ENCODE measurements at regions not wholly inside any gene's neighbourhood (a gene's known extent, or its start where the extent isn't known, plus 50 kb on each side); places are given as distances from the start of the nearest gene placed in this dataset.
A peak's percentile ranks its signal among the peaks of the same experiment; 100 is the strongest.

GRCh38 chr11:69231466-69232018 is 62.4 kb upstream of the MYEOV start:
- H3K79me2 ChIP-seq (replicated peaks; ENCODE audit: insufficient read depth): no peaks in the 10 kb centered on the region
- ATAC-seq (peak; percentile 47; the same call in 2 of the 3 replicates), DNase-seq (ENCODE audit: low spot score) (no peak)
- no peak overlapping the region for H3K4me3 ChIP-seq
- no peak overlapping the region for H3K27ac ChIP-seq (ENCODE audit: low read depth)
- no peaks in the 10 kb centered on the region for H3F3A ChIP-seq (replicated peaks; ENCODE audit: low read depth)
- H3K27me3 Mint-ChIP-seq (ENCODE audit: insufficient read depth, low read depth, poor library complexity): peaks cover 5% of the 10 kb centered on the region
- no peak overlapping the region for H2AFZ ChIP-seq
- peaks cover 2% of the 10 kb centered on the region; the same call in 1 of the 3 replicates for H3K9me3 Mint-ChIP-seq
- no peaks in the 10 kb centered on the region for H3K4me1 ChIP-seq (ENCODE audit: insufficient read depth)
- no peaks in the 10 kb centered on the region for H4K20me1 ChIP-seq (replicated peaks; ENCODE audit: insufficient read depth)
- no peaks in the 10 kb centered on the region for H3K9me2 ChIP-seq (ENCODE audit: insufficient read depth)
- H3K4me2 ChIP-seq: no peak overlapping the region
- no peak overlapping the region for H3K27ac Mint-ChIP-seq
- H3K27me3 ChIP-seq (ENCODE audit: insufficient read depth): no peaks in the 10 kb centered on the region
- no peaks in the 10 kb centered on the region for H3K36me3 Mint-ChIP-seq (ENCODE audit: low read depth)
- H3K36me3 ChIP-seq (ENCODE audit: insufficient read depth): no peaks in the 10 kb centered on the region
- H3K4me1 Mint-ChIP-seq: no peaks in the 10 kb centered on the region
- no peak for TF ChIP-seq REST (IDR thresholded peaks at IDR 0.05; ENCODE audit: unreplicated experiment)
- no peak for TF ChIP-seq NANOG (IDR thresholded peaks at IDR 0.05; ENCODE audit: borderline replicate concordance)
- no peak for TF ChIP-seq CTCF (conservative IDR thresholded peaks at IDR 0.05; ENCODE audit: low read depth in 2 of 2)
- no peak for TF ChIP-seq POLR2AphosphoS5 (IDR thresholded peaks at IDR 0.05; ENCODE audit: low read depth)
- no peak for TF ChIP-seq ZNF462 (CRISPR knock-in tag; IDR thresholded peaks at IDR 0.05)
- TF ChIP-seq ETS1 (IDR thresholded peaks at IDR 0.05): no peak
- TF ChIP-seq STAT1 (IDR thresholded peaks at IDR 0.05; ENCODE audit: unreplicated experiment): no peak
- no peak for TF ChIP-seq EZH2 (IDR thresholded peaks at IDR 0.05; ENCODE audit: low read depth, unreplicated experiment)
- TF ChIP-seq ZNF331 (CRISPR knock-in tag; IDR thresholded peaks at IDR 0.05; ENCODE audit: low read depth): no peak
- TF ChIP-seq ZNF114 (CRISPR knock-in tag; IDR thresholded peaks at IDR 0.05): no peak
- no peak for TF ChIP-seq EZH2phosphoT487 (IDR thresholded peaks at IDR 0.05; ENCODE audit: unreplicated experiment)
- no peak for TF ChIP-seq JUNB (IDR thresholded peaks at IDR 0.05; ENCODE audit: unreplicated experiment)
- no peak for TF ChIP-seq CREB1 (CRISPR knock-in tag; IDR thresholded peaks at IDR 0.05; ENCODE audit: low read depth)
- H3K4me3 Mint-ChIP-seq: no peak overlapping the region

Measured in GM23338 (cell line).